ENCODE measurements at regions not wholly inside any gene's neighbourhood (a gene's known extent, or its start where the extent isn't known, plus 50 kb on each side); places are given as distances from the start of the nearest gene placed in this dataset.

GRCh38 chr10:131577786-131578471 lies 266.4 kb upstream of the TCERG1L start:
- ChIA-PET POLR2A (no interaction called here), CTCF (no interaction called here)
- Histone ChIP-seq H3K9me3 (ENCODE audit: control insufficient read depth in 1 of 2, insufficient read depth in 1 of 2, low read length in 2 of 2) (peaks cover 0 to 32% of the 10 kb centered on the region in 2 experiments), H3K27ac (ENCODE audit: low read depth in 1 of 2, low read length in 2 of 2) (no peak overlapping the region), H3K4me1 (ENCODE audit: insufficient read depth, low read length) (no peaks in the 10 kb centered on the region), H3K4me3 (ENCODE audit: low read length) (no peak overlapping the region), H3K27me3 (ENCODE audit: control insufficient read depth in 1 of 2, insufficient read depth in 2 of 2, low read length in 2 of 2) (no peaks in the 10 kb centered on the region), H3K36me3 (ENCODE audit: insufficient read depth, low read length) (no peaks in the 10 kb centered on the region)
- no peaks in the 10 kb centered on the region for H3K9me3 Mint-ChIP-seq
- H3K4me3 Mint-ChIP-seq = no peak overlapping the region
- DNase-seq (no peak), ATAC-seq (ENCODE audit: poor library complexity) (no peak)
- no peaks in the 10 kb centered on the region for H3K4me1 Mint-ChIP-seq (ENCODE audit: low read depth)
- H3K27me3 Mint-ChIP-seq = no peaks in the 10 kb centered on the region
- no peak for TF ChIP-seq CTCF (IDR thresholded peaks at IDR 0.05)
- H3K36me3 Mint-ChIP-seq (ENCODE audit: low read depth) = no peaks in the 10 kb centered on the region
- intact Hi-C loops (cut with DNase I, micrococcal nuclease) = no loop called here
- no peak overlapping the region for H3K27ac Mint-ChIP-seq

- no peak overlapping the region for H3K27ac Mint-ChIP-seq
- DNase-seq = no peak
Observed at GRCh38 chr10:131578472-131578970, 267.0 kb upstream of the TCERG1L start.

GRCh38 chr10:131579251-131580071 lies 267.9 kb upstream of the TCERG1L start:
- ChIA-PET POLR2A (no interaction called here), CTCF (no interaction called here)
- Histone ChIP-seq H3K27me3 (ENCODE audit: control insufficient read depth in 1 of 2, insufficient read depth in 2 of 2, low read length in 2 of 2) (no peaks in the 10 kb centered on the region), H3K36me3 (ENCODE audit: insufficient read depth, low read length) (no peaks in the 10 kb centered on the region), H3K4me3 (ENCODE audit: low read length) (no peak overlapping the region), H3K4me1 (ENCODE audit: insufficient read depth, low read length) (no peaks in the 10 kb centered on the region), H3K9me3 (ENCODE audit: control insufficient read depth in 1 of 2, insufficient read depth in 1 of 2, low read length in 2 of 2) (peaks cover 0 to 21% of the 10 kb centered on the region in 2 experiments), H3K27ac (ENCODE audit: low read depth in 1 of 2, low read length in 2 of 2) (no peak overlapping the region)
- intact Hi-C loops (cut with DNase I, micrococcal nuclease) = no loop called here
- no peaks in the 10 kb centered on the region for H3K9me3 Mint-ChIP-seq
- no peaks in the 10 kb centered on the region for H3K27me3 Mint-ChIP-seq
- H3K4me3 Mint-ChIP-seq = no peak overlapping the region
- no peak overlapping the region for H3K27ac Mint-ChIP-seq
- no peak for TF ChIP-seq CTCF (IDR thresholded peaks at IDR 0.05)
- DNase-seq (no peak), ATAC-seq (ENCODE audit: poor library complexity) (no peak)
- no peaks in the 10 kb centered on the region for H3K4me1 Mint-ChIP-seq (ENCODE audit: low read depth)
- H3K36me3 Mint-ChIP-seq (ENCODE audit: low read depth) = no peaks in the 10 kb centered on the region

More at GRCh38 chr10:131578472-131578970, 267.0 kb upstream of the TCERG1L start:
- TF ChIP-seq CTCF (IDR thresholded peaks at IDR 0.05) = no peak
- H3K36me3 Mint-ChIP-seq (ENCODE audit: low read depth) = no peaks in the 10 kb centered on the region
- no peaks in the 10 kb centered on the region for H3K4me1 Mint-ChIP-seq (ENCODE audit: low read depth)
- no peak overlapping the region for H3K4me3 ChIP-seq (ENCODE audit: low read length)
- no peaks in the 10 kb centered on the region for H3K27me3 ChIP-seq (ENCODE audit: control insufficient read depth in 1 of 2, insufficient read depth in 2 of 2, low read length in 2 of 2)
- H3K36me3 ChIP-seq (ENCODE audit: insufficient read depth, low read length) = no peaks in the 10 kb centered on the region
- intact Hi-C loops (cut with DNase I, micrococcal nuclease) = no loop called here
- no peak overlapping the region for H3K27ac ChIP-seq (ENCODE audit: low read depth in 1 of 2, low read length in 2 of 2)
- ATAC-seq (ENCODE audit: poor library complexity) = no peak
- POLR2A ChIA-PET = no interaction called here
- no peak overlapping the region for H3K4me3 Mint-ChIP-seq
- H3K9me3 ChIP-seq (ENCODE audit: control insufficient read depth in 1 of 2, insufficient read depth in 1 of 2, low read length in 2 of 2) = peaks cover 0 to 27% of the 10 kb centered on the region in 2 experiments
- CTCF ChIA-PET = no interaction called here
- no peaks in the 10 kb centered on the region for H3K4me1 ChIP-seq (ENCODE audit: insufficient read depth, low read length)
- H3K27me3 Mint-ChIP-seq = no peaks in the 10 kb centered on the region
- H3K9me3 Mint-ChIP-seq = no peaks in the 10 kb centered on the region
